GM23338 (cell line): ENCODE measurements at regions not wholly inside any gene's neighbourhood (a gene's known extent, or its start where the extent isn't known, plus 50 kb on each side); places are given as distances from the start of the nearest gene placed in this dataset.

Source experiments
- ATAC-seq: fragments of 200-7000 bp; cut with Tn5 transposase; 3 replicates; pipeline ENCODE4 v1.9.1; 2020
- DNase-seq: peaks from one replicate; pipeline ENCODE4 v3.0.0-alpha.2; 2015; ENCODE audit warnings: low spot score
- H2AFZ ChIP-seq: fragments of 200-600 bp; sonication (generic); 2 replicates; pipeline ENCODE4 v1.8.0; 2016; ENCODE audit warnings: antibody characterized with exemption, mild to moderate bottlenecking, moderate library complexity
- H3F3A ChIP-seq: fragments of 200-600 bp; sonication (generic); replicated peaks from 2 replicates; pipeline ENCODE4 v1.8.0; 2017; ENCODE audit warnings: antibody characterized with exemption, mixed run types, low read depth
- H3K27ac ChIP-seq: fragments of 200-600 bp; sonication (generic); 2 replicates; pipeline ENCODE4 v1.6.1; 2016; ENCODE audit warnings: low read depth
- H3K27me3 ChIP-seq: fragments of 200-600 bp; sonication (generic); 2 replicates; pipeline ENCODE4 v1.8.0; 2016; ENCODE audit warnings: mild to moderate bottlenecking, mixed run types, moderate library complexity; ENCODE audit not compliant: insufficient read depth
- H3K36me3 ChIP-seq: fragments of 200-600 bp; sonication (generic); 2 replicates; pipeline ENCODE4 v1.8.0; 2016; ENCODE audit warnings: mild to moderate bottlenecking; ENCODE audit not compliant: insufficient read depth
- H3K4me1 ChIP-seq: fragments of 200-600 bp; sonication (generic); 2 replicates; pipeline ENCODE4 v1.8.0; 2016; ENCODE audit warnings: mild to moderate bottlenecking, moderate library complexity; ENCODE audit not compliant: insufficient read depth
- H3K4me2 ChIP-seq: fragments of 200-600 bp; sonication (generic); 2 replicates; pipeline ENCODE4 v1.7.1; 2017; ENCODE audit warnings: mixed run types
- H3K4me3 ChIP-seq: fragments of 200-600 bp; sonication (generic); 2 replicates; pipeline ENCODE4 v1.6.1; 2016; ENCODE audit warnings: mixed run types
- H3K79me2 ChIP-seq: fragments of 200-600 bp; sonication (generic); replicated peaks from 2 replicates; pipeline ENCODE4 v1.8.0; 2017; ENCODE audit warnings: mild to moderate bottlenecking; ENCODE audit not compliant: insufficient read depth
- H3K9me2 ChIP-seq: fragments of 200-600 bp; sonication (generic); 2 replicates; pipeline ENCODE4 v1.8.0; 2017; ENCODE audit not compliant: insufficient read depth
- H4K20me1 ChIP-seq: fragments of 200-600 bp; sonication (generic); replicated peaks from 2 replicates; pipeline ENCODE4 v1.8.0; 2017; ENCODE audit warnings: mild to moderate bottlenecking; ENCODE audit not compliant: insufficient read depth
- H3K27ac Mint-ChIP-seq: 2 replicates; pipeline ENCODE4 v1.8.0; 2020; ENCODE audit warnings: inconsistent platforms, mild to moderate bottlenecking, moderate library complexity, mixed read lengths
- H3K27me3 Mint-ChIP-seq: 3 replicates; pipeline ENCODE4 v1.8.0; 2022; ENCODE audit warnings: low read depth, mild to moderate bottlenecking, moderate library complexity, mixed read lengths, inconsistent platforms; ENCODE audit not compliant: insufficient read depth, poor library complexity
- H3K36me3 Mint-ChIP-seq: 3 replicates; pipeline ENCODE4 v1.8.0; 2021; ENCODE audit warnings: low read depth, mild to moderate bottlenecking, inconsistent platforms, moderate library complexity, mixed read lengths
- H3K4me1 Mint-ChIP-seq: 3 replicates; pipeline ENCODE4 v1.8.0; 2020; ENCODE audit warnings: mild to moderate bottlenecking, inconsistent platforms, mixed read lengths
- H3K4me3 Mint-ChIP-seq: 3 replicates; pipeline ENCODE4 v1.8.0; 2021; ENCODE audit warnings: moderate library complexity, mild to moderate bottlenecking, inconsistent platforms, mixed read lengths
- H3K9me3 Mint-ChIP-seq: 3 replicates; pipeline ENCODE4 v1.8.0; 2020; ENCODE audit warnings: moderate library complexity, mild to moderate bottlenecking, inconsistent platforms, mixed read lengths
- CREB1 ChIP-seq: fragments of 250-450 bp; sonication (Bioruptor Pico); IDR thresholded peaks from 2 replicates; pipeline ENCODE4 v1.5.0; 2020; ENCODE audit warnings: low read depth, mild to moderate bottlenecking, moderate library complexity
- CTCF ChIP-seq, 2 experiments: fragments of 200-600 bp in 1 of 2; sonication (generic) in 1 of 2; conservative IDR thresholded peaks; 2 replicates each; pipeline versions ENCODE4 v1.5.1 to v1.6.1; 2016 to 2017; ENCODE audit warnings: antibody characterized with exemption in 2 of 2, low read depth in 2 of 2, mild to moderate bottlenecking in 2 of 2, moderate library complexity in 1 of 2
- ETS1 ChIP-seq: IDR thresholded peaks from 2 replicates; pipeline ENCODE4 v1.6.1; 2016; ENCODE audit warnings: antibody characterized with exemption
- POLR2AphosphoS5 ChIP-seq: IDR thresholded peaks from 2 replicates; pipeline ENCODE4 v1.6.1; 2016; ENCODE audit warnings: antibody characterized with exemption, low read depth
- ZNF462 ChIP-seq: fragments of 250-450 bp; sonication (Bioruptor Pico); IDR thresholded peaks from 2 replicates; pipeline ENCODE4 v1.5.0; 2020; ENCODE audit warnings: mild to moderate bottlenecking, moderate library complexity
- TF ChIP-seq, protein P1 (sequence below): IDR thresholded peaks from one replicate; pipeline ENCODE4 v1.6.1; 2018; ENCODE audit warnings: antibody characterized with exemption; ENCODE audit not compliant: unreplicated experiment

DNA sequence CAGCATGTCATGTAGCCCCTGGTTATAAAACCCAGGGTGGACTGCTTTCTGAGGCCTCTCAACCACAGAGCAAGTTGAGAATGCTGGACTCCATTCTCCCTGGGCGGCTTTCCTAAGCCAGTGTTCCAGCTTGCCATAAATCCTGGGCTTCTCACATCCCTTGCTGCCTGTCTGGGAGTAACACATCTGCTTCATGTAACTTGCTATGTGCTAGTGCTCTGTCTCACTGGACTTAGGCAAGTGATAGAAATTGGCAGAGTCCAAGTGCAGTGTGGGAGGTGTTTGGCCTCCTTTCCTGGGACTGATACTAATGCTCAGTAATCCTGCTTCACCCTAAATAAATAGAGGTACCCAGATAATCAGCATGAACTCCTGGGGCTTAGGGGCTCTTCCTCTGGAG, 277.1 kb upstream of the POM121L12 start (continued):
- TF ChIP-seq ETS1: no peak
- TF ChIP-seq, protein P1, sequence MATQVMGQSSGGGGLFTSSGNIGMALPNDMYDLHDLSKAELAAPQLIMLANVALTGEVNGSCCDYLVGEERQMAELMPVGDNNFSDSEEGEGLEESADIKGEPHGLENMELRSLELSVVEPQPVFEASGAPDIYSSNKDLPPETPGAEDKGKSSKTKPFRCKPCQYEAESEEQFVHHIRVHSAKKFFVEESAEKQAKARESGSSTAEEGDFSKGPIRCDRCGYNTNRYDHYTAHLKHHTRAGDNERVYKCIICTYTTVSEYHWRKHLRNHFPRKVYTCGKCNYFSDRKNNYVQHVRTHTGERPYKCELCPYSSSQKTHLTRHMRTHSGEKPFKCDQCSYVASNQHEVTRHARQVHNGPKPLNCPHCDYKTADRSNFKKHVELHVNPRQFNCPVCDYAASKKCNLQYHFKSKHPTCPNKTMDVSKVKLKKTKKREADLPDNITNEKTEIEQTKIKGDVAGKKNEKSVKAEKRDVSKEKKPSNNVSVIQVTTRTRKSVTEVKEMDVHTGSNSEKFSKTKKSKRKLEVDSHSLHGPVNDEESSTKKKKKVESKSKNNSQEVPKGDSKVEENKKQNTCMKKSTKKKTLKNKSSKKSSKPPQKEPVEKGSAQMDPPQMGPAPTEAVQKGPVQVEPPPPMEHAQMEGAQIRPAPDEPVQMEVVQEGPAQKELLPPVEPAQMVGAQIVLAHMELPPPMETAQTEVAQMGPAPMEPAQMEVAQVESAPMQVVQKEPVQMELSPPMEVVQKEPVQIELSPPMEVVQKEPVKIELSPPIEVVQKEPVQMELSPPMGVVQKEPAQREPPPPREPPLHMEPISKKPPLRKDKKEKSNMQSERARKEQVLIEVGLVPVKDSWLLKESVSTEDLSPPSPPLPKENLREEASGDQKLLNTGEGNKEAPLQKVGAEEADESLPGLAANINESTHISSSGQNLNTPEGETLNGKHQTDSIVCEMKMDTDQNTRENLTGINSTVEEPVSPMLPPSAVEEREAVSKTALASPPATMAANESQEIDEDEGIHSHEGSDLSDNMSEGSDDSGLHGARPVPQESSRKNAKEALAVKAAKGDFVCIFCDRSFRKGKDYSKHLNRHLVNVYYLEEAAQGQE: no peak

DNA sequence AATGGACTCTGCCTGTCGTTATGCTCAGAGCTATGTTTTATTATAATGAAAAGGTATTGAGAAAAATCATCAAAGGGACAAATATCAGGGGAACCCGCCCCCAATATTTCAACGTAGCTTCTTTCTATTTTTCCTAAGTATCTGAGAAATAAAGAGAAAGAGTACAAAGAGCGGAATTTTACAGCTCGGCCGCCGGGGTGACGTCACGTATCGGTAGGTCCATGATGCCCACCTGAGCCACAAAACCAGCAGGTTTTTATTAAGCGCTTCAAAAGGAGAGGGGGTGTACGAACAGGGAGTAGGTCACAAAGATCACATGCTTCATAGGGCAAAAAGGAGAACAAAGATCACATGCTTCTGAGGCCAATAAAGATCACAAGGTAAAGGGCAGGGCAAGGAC, 281.6 kb upstream of the POM121L12 start:
- H3K27ac Mint-ChIP-seq: no peak overlapping the region
- ATAC-seq (no peak), DNase-seq (no peak)
- Histone ChIP-seq H4K20me1 (no peaks in the 10 kb centered on the region), H3K4me3 (no peak overlapping the region), H3F3A (no peaks in the 10 kb centered on the region), H2AFZ (no peak overlapping the region), H3K79me2 (no peaks in the 10 kb centered on the region), H3K36me3 (no peaks in the 10 kb centered on the region), H3K4me1 (no peaks in the 10 kb centered on the region), H3K4me2 (no peak overlapping the region), H3K27me3 (no peaks in the 10 kb centered on the region), H3K9me2 (no peaks in the 10 kb centered on the region), H3K27ac (no peak overlapping the region)
- H3K4me1 Mint-ChIP-seq: no peaks in the 10 kb centered on the region
- no peak overlapping the region for H3K4me3 Mint-ChIP-seq
- no peaks in the 10 kb centered on the region for H3K36me3 Mint-ChIP-seq
- H3K27me3 Mint-ChIP-seq: no peaks in the 10 kb centered on the region
- no peaks in the 10 kb centered on the region; the same call in 2 of the 3 replicates for H3K9me3 Mint-ChIP-seq
- no peak for TF ChIP-seq POLR2AphosphoS5
- TF ChIP-seq ETS1: no peak
- no peak for TF ChIP-seq CTCF (conservative IDR thresholded peaks at IDR 0.05; ENCODE audit: low read depth in 2 of 2)
- no peak for TF ChIP-seq CREB1 (CRISPR knock-in tag)
- TF ChIP-seq, protein P1: no peak
- TF ChIP-seq ZNF462 (CRISPR knock-in tag): no peak
